HG02870 (cell line): ENCODE measurements at regions not wholly inside any gene's neighbourhood (a gene's known extent, or its start where the extent isn't known, plus 50 kb on each side); places are given as distances from the start of the nearest gene placed in this dataset.
A peak's percentile ranks its signal among the peaks of the same experiment; 100 is the strongest.

Experiments used
- ATAC-seq: cut with Tn5 transposase; IDR thresholded peaks from one replicate; pipeline ENCODE4 v1.9.1; 2021; ENCODE audit warnings: mild to moderate bottlenecking, moderate library complexity; ENCODE audit not compliant: unreplicated experiment

- no peak for ATAC-seq
These were observed 86.7 kb upstream of the PRMT6 start for GRCh38 chr1:106969731-106970130.

GRCh38 chr1:106972074-106972473, 84.4 kb upstream of the PRMT6 start:
- ATAC-seq: no peak

GRCh38 chr1:106975944-106976343, 80.5 kb upstream of the PRMT6 start:
- ATAC-seq: no peak

- no peak for ATAC-seq
These were observed 77.8 kb upstream of the PRMT6 start for GRCh38 chr1:106978477-106979322.

- no peak for ATAC-seq
These were observed 77.1 kb upstream of the PRMT6 start for GRCh38 chr1:106979371-106979770.

GRCh38 chr1:106980121-106980520, 76.4 kb upstream of the PRMT6 start:
- no peak for ATAC-seq

GRCh38 chr1:106984801-106985200, 71.7 kb upstream of the PRMT6 start:
- no peak for ATAC-seq

- ATAC-seq: no peak
These were observed 69.9 kb upstream of the PRMT6 start for GRCh38 chr1:106986603-106987002.

- ATAC-seq: peak; percentile 96
These were observed 60.5 kb upstream of the PRMT6 start for GRCh38 chr1:106995970-106996369.

GRCh38 chr1:106998431-106999002, 58.0 kb upstream of the PRMT6 start:
- no peak for ATAC-seq

GRCh38 chr1:107000902-107001301, 55.6 kb upstream of the PRMT6 start:
- ATAC-seq: no peak

- no peak for ATAC-seq
These were observed 52.5 kb upstream of the PRMT6 start for GRCh38 chr1:107003972-107004371.

- no peak for ATAC-seq
These were observed 52.1 kb upstream of the PRMT6 start for GRCh38 chr1:107004421-107004820.
